ENCODE measurements at regions not wholly inside any gene's neighbourhood (a gene's known extent, or its start where the extent isn't known, plus 50 kb on each side); places are given as distances from the start of the nearest gene placed in this dataset.
"Not testable (repeated sequence)": the region's sequence is repeated elsewhere in the genome, so short reads cannot be mapped to it uniquely, and the experiment has no call there.

DNA sequence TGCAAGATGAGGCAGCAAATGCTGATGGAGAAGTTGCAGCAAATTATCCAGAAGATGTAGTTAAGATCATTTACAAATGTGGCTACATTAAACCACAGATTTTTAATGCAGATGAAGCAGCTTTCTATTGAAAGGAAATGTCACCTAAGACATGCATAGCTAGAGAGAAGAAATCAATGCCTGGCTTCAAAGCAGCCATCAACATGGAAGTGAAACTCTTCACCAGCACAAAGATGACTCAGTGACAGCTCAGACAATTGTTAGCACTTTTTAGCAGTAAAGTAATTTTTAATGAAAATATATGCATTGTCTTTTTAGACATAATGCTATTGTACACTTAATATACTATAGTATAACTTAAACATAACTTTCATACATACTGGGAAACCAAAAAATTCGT, 71.4 kb downstream of the FANCF start:
- no peak overlapping the region for H3K4me3 ChIP-seq (ENCODE audit: low read length)
- TF ChIP-seq, protein P1, sequence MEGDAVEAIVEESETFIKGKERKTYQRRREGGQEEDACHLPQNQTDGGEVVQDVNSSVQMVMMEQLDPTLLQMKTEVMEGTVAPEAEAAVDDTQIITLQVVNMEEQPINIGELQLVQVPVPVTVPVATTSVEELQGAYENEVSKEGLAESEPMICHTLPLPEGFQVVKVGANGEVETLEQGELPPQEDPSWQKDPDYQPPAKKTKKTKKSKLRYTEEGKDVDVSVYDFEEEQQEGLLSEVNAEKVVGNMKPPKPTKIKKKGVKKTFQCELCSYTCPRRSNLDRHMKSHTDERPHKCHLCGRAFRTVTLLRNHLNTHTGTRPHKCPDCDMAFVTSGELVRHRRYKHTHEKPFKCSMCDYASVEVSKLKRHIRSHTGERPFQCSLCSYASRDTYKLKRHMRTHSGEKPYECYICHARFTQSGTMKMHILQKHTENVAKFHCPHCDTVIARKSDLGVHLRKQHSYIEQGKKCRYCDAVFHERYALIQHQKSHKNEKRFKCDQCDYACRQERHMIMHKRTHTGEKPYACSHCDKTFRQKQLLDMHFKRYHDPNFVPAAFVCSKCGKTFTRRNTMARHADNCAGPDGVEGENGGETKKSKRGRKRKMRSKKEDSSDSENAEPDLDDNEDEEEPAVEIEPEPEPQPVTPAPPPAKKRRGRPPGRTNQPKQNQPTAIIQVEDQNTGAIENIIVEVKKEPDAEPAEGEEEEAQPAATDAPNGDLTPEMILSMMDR (conservative IDR thresholded peaks at IDR 0.05; ENCODE audit: low read length), result no peak

DNA sequence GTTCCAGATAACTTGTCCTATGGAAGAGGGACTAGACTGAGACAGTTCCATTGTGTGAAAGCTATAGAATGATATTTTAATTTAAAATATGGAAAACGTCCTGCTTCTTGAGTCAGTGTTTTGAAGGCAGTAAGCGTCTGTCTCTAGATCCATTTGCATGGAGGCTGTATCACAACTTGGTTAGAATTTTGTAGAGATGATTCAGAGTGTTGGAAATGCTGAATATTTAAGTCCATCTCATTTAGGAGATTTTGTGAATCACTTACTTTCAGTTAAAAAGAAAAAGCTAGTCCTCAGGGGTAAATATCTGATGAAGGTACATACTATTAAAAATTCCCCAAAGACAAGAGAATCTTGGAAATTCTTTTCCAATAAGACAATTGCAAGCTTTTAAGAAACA, 72.7 kb downstream of the FANCF start:
- H3K4me3 ChIP-seq (ENCODE audit: low read length), result no peak overlapping the region
- TF ChIP-seq, protein P1 (conservative IDR thresholded peaks at IDR 0.05; ENCODE audit: low read length), result no peak
- DNase-seq (ENCODE audit: low read depth), result no peak

More for the DNA sequence above, 71.4 kb downstream of the FANCF start:
- DNase-seq (ENCODE audit: low read depth), result no peak

DNA sequence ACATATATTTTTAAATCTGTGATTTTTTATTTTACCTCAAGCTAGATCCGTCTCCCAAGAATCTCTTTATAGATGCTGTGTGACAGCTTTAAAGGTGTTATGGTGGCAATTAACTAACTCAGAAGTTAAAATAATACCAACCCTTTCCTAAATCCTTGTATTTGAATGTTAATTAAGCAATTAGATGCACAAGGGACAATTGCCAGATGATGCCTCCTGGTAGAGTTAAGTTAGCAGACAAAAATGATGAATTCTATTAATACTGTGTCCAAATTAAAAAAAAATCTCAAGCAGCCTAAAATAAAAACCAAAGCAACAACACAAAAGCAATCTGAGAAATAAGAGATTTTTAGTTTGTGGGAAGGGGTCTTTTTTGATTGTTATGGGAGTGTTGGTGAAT, 78.9 kb downstream of the FANCF start:
- DNase-seq (ENCODE audit: low read depth), result no peak
- H3K4me3 ChIP-seq (ENCODE audit: low read length), result no peak overlapping the region
- TF ChIP-seq, protein P1 (conservative IDR thresholded peaks at IDR 0.05; ENCODE audit: low read length), result no peak

DNA sequence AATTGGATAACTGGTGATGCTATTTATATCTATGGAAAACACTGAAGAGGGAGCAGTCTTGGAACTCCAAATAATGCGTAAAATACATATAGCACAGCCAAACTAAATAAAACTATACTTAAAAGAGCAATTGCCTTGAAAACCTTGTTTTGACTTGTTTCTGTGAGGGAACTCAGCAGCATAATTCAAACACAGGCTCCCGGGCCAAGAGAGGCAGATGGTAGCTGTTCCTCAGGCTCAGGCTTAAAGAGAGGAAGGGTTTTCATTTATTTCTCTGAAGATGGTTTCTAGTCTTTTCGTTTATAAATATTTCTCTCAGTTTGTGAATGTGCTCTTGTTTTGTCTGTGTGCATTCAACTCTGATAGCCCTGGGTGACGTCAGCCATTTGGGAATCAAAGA, 82.4 kb downstream of the FANCF start:
- TF ChIP-seq, protein P1 (conservative IDR thresholded peaks at IDR 0.05; ENCODE audit: low read length), result no peak
- no peak for DNase-seq (ENCODE audit: low read depth)
- no peak overlapping the region for H3K4me3 ChIP-seq (ENCODE audit: low read length)

DNA sequence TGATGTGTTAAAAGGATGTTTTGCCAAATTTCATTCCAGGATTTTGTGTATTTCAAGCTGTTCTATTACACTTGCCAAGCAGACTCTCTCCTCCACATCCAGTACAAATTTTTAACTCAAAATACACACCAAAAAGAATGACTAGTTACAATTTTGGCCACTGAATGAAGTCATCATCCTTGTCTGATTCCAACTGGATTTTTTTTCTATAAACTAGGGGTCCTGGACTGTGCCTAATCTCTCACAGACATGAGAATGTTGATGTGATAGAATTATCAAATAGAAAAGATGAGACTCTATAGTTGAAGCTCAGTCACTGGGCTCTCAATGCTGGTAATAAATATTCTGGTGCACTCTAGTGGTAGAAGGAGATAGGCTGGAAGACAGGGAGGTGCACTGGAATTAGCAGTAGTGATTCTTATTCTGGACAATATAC, 85.8 kb downstream of the FANCF start:
- peak; percentile 41 for DNase-seq (ENCODE audit: low read depth)
- H3K4me3 ChIP-seq (ENCODE audit: low read length), result no peak overlapping the region
- TF ChIP-seq, protein P1 (conservative IDR thresholded peaks at IDR 0.05; ENCODE audit: low read length), result peak; percentile 73

DNA sequence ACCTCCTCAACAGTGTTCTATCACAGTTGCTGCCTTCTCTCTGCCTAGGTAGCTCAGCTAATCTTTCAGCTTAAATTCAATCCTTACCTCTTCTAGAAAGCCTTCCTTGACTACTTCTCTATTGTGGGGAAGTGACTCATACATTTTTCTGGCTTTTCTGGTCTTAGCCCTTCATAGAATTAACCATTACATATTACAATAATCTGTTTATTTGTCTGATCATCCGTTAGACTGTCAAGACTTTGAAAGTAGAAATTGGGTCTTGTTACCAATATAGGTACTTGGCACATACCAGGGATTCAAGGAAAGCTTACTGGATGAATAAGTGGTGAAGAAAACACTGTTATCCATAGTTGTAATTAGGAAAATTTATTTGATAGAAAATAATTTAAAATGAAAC, 89.6 kb downstream of the FANCF start:
- H3K4me3 ChIP-seq (ENCODE audit: low read length), result no peak overlapping the region
- TF ChIP-seq, protein P1 (conservative IDR thresholded peaks at IDR 0.05; ENCODE audit: low read length), result no peak
- DNase-seq (ENCODE audit: low read depth), result peak; percentile 30

DNA sequence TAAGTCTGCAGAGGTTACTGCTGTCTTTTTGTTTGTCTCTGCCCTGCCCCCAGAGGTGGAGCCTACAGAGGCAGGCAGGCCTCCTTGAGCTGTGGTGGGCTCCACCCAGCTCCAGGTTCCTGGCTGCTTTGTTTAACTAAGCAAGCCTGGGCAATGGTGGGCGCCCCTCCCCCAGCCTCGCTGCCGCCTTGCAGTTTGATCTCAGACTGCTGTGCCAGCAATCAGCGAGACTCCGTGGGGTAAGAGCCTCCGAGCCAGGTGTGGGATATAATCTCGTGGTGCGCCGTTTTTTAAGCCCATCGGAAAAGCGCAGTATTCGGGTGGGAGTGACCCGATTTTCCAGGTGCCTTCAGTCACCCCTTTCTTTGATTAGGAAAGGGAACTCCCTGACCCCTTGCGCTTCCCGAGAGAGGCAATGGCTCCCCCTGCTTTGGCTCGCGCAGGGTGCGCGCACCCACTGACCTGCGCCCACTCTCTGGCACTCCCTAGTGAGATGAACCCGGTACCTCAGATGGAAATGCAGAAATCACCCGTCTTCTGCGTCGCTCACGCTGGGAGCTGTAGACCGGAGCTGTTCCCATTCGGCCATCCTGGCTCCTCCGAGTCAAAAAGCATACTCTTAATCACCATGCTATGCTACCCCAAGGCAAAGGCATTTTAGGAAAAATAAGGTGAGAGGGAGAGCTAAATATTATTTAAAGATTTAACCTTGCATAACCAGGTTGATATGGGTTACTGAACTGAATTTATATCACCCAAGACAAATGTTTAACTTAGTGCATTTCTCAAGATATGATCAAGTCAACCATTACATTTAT, 96.8 kb downstream of the FANCF start:
- H3K4me3 ChIP-seq (ENCODE audit: low read length); DNase-seq (ENCODE audit: low read depth): not testable (repeated sequence)

Data from AG10803 (cell line).